Keratinocyte (primary cell): ENCODE measurements at regions not wholly inside any gene's neighbourhood (a gene's known extent, or its start where the extent isn't known, plus 50 kb on each side); places are given as distances from the start of the nearest gene placed in this dataset.

Experiments used
- DNase-seq: peaks from one replicate; pipeline ENCODE4 v3.0.0-alpha.2; 2011; ENCODE audit warnings: low read depth, missing footprints, low spot score
- FAIRE-seq: peaks from 2 replicates; lab custom pipeline; 2011; peaks lifted over from hg19 to GRCh38; lab: Jason Lieb, UNC
- H2AFZ ChIP-seq: 2 replicates; pipeline ENCODE4 v1.6.0; 2012; ENCODE audit warnings: low read length, control low read depth, inconsistent platforms; ENCODE audit not compliant: control insufficient read depth
- H3K27ac ChIP-seq: 2 replicates; pipeline ENCODE4 v1.5.1; 2011; ENCODE audit warnings: low read length; ENCODE audit not compliant: control insufficient read depth, insufficient read depth
- H3K27me3 ChIP-seq: 3 replicates; pipeline ENCODE4 v1.6.0; 2011; ENCODE audit warnings: low read length; ENCODE audit not compliant: control insufficient read depth, insufficient read depth; ENCODE audit errors: extremely low read depth
- H3K36me3 ChIP-seq, 2 experiments: 2 replicates in 1 of 2; 3 replicates in 1 of 2; pipeline ENCODE4 v1.5.1; 2011; ENCODE audit warnings: low read length in 2 of 2, mild to moderate bottlenecking in 1 of 2; ENCODE audit not compliant: control insufficient read depth in 2 of 2, insufficient read depth in 2 of 2; ENCODE audit errors: extremely low read depth in 1 of 2
- H3K4me1 ChIP-seq: 3 replicates; pipeline ENCODE4 v1.5.1; 2011; ENCODE audit warnings: low read length; ENCODE audit not compliant: control insufficient read depth, insufficient read depth; ENCODE audit errors: extremely low read depth
- H3K4me2 ChIP-seq: 3 replicates; pipeline ENCODE4 v1.6.0; 2011; ENCODE audit warnings: low read depth, low read length; ENCODE audit not compliant: control insufficient read depth, insufficient read depth; ENCODE audit errors: extremely low read depth
- H3K4me3 ChIP-seq, 3 experiments: fragments of 200-600 bp in 1 of 3; sonication (generic) in 1 of 3; 2 replicates in 2 of 3; 3 replicates in 1 of 3; pipeline ENCODE4 v1.5.1; 2011 to 2016; ENCODE audit warnings: low read length in 3 of 3, mild to moderate bottlenecking in 3 of 3, control low read depth in 2 of 3, inconsistent platforms in 1 of 3, low read depth in 1 of 3, mixed read lengths in 1 of 3, mixed run types in 1 of 3, moderate library complexity in 1 of 3; ENCODE audit not compliant: control insufficient read depth in 2 of 3, insufficient read depth in 2 of 3; ENCODE audit errors: extremely low read depth in 1 of 3
- H3K79me2 ChIP-seq: 2 replicates; pipeline ENCODE4 v1.6.0; 2012; ENCODE audit warnings: low read length; ENCODE audit not compliant: control insufficient read depth, insufficient read depth
- H3K9ac ChIP-seq: 3 replicates; pipeline ENCODE4 v1.6.0; 2011; ENCODE audit warnings: low read length; ENCODE audit not compliant: control insufficient read depth, insufficient read depth; ENCODE audit errors: extremely low read depth
- H3K9me1 ChIP-seq: 3 replicates; pipeline ENCODE4 v1.6.0; 2011; ENCODE audit warnings: low read length; ENCODE audit not compliant: control insufficient read depth, insufficient read depth; ENCODE audit errors: extremely low read depth
- H3K9me3 ChIP-seq: 2 replicates; pipeline ENCODE4 v1.5.1; 2012; ENCODE audit warnings: low read depth, low read length; ENCODE audit not compliant: control insufficient read depth
- H4K20me1 ChIP-seq: 3 replicates; pipeline ENCODE4 v1.6.0; 2011; ENCODE audit warnings: low read length; ENCODE audit not compliant: control insufficient read depth, insufficient read depth; ENCODE audit errors: extremely low read depth
- CTCF ChIP-seq, 3 experiments: IDR thresholded peaks in 1 of 3; conservative IDR thresholded peaks in 1 of 3; optimal IDR thresholded peaks in 1 of 3; 2 replicates in 2 of 3; 3 replicates in 1 of 3; pipeline versions ENCODE3 to v1.5.1; 2011; ENCODE audit warnings: low read length in 3 of 3, mild to moderate bottlenecking in 3 of 3, moderate library complexity in 2 of 3, control low read depth in 1 of 3, inconsistent platforms in 1 of 3; ENCODE audit not compliant: insufficient read depth in 2 of 3; ENCODE audit errors: extremely low read depth in 1 of 3
- EZH2 ChIP-seq: IDR thresholded peaks from one replicate; pipeline ENCODE4 v1.6.1; 2012; ENCODE audit warnings: inconsistent platforms, mild to moderate bottlenecking, low read length, moderate library complexity
- dilution Hi-C: fragments of 300-500 bp; cut with MboI; formaldehyde crosslinking; loops from one replicate; pipeline ENCODE4 v1.7.0; 2020; ENCODE audit warnings: low sequenced_read_pairs; ENCODE audit not compliant: extremely low pct_ligation_motif_present

- Histone ChIP-seq H3K4me1 (no peaks in the 10 kb centered on the region), H4K20me1 (no peaks in the 10 kb centered on the region), H3K9ac (no peak overlapping the region), H3K4me2 (no peak overlapping the region), H3K4me3 (no peak overlapping the region), H3K9me1 (no peaks in the 10 kb centered on the region), H3K27ac (no peak overlapping the region), H3K36me3 (no peaks in the 10 kb centered on the region), H3K9me3 (no peaks in the 10 kb centered on the region), H3K79me2 (no peaks in the 10 kb centered on the region), H3K27me3 (no peaks in the 10 kb centered on the region), H2AFZ (no peak overlapping the region)
- no peak for TF ChIP-seq EZH2
- no peak for TF ChIP-seq CTCF (optimal IDR thresholded peaks at IDR 0.05 in 1 of 3, IDR thresholded peaks at IDR 0.05 in 1 of 3, conservative IDR thresholded peaks at IDR 0.05 in 1 of 3; ENCODE audit: extremely low read depth in 1 of 3, insufficient read depth in 2 of 3, low read length in 3 of 3)
- dilution Hi-C loops: no loop called here
- no peak for FAIRE-seq
- DNase-seq: no peak
Measured at GRCh38 chr3:72560846-72561675, 287.2 kb downstream of the SHQ1 start.

GRCh38 chr3:72559385-72559784 lies 288.9 kb downstream of the SHQ1 start:
- Histone ChIP-seq H3K27ac (no peak overlapping the region), H3K27me3 (no peaks in the 10 kb centered on the region), H3K9ac (no peak overlapping the region), H3K4me3 (no peak overlapping the region), H3K9me3 (no peaks in the 10 kb centered on the region), H4K20me1 (no peaks in the 10 kb centered on the region), H3K79me2 (no peaks in the 10 kb centered on the region), H3K36me3 (no peaks in the 10 kb centered on the region), H2AFZ (no peak overlapping the region), H3K9me1 (no peaks in the 10 kb centered on the region), H3K4me2 (no peak overlapping the region), H3K4me1 (peaks cover 6% of the 10 kb centered on the region)
- FAIRE-seq (no peak), DNase-seq (no peak)
- no peak for TF ChIP-seq CTCF (optimal IDR thresholded peaks at IDR 0.05 in 1 of 3, IDR thresholded peaks at IDR 0.05 in 1 of 3, conservative IDR thresholded peaks at IDR 0.05 in 1 of 3; ENCODE audit: extremely low read depth in 1 of 3, insufficient read depth in 2 of 3, low read length in 3 of 3)
- no peak for TF ChIP-seq EZH2
- dilution Hi-C loops: no loop called here
